HL-60 (cell line): ENCODE measurements at regions not wholly inside any gene's neighbourhood (a gene's known extent, or its start where the extent isn't known, plus 50 kb on each side); places are given as distances from the start of the nearest gene placed in this dataset.

ENCODE experiments used
- POLR2AphosphoS5 ChIP-seq: IDR thresholded peaks from 2 replicates; pipeline ENCODE4 v1.6.1; 2012; ENCODE audit warnings: low read depth
- TF ChIP-seq, protein P1 (sequence below): IDR thresholded peaks from one replicate; pipeline ENCODE4 v1.5.1; 2011; ENCODE audit warnings: low read length, control low read depth, inconsistent platforms; ENCODE audit not compliant: insufficient read depth

DNA sequence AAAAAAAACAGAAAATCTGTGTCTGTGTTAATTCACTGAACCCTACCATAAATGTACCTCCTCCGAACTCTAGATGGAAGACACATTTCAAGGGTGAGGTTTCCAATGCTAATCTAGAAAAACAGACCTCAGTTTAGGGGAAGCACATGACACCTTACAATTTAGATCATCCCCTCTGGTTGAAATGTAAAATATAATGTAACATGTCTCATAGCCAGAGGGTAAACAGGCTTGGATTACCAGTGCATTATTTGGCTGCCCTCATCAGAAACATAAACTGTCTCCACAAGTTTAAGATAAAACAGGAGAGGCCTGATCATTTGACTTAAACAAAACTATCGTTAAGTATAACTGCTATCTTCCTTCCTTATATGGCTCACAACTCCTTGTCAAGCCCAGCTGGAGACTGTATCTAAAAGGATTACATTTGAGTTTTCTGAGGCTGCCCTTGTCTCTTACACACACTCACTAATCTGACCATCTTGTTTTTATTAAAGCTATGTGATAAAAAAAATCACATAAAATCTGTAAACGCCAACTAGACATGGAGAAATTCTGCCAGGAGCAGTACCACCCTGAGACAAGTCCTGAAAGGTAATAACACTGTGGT, 105.7 kb downstream of the LURAP1L start:
- TF ChIP-seq, protein P1, sequence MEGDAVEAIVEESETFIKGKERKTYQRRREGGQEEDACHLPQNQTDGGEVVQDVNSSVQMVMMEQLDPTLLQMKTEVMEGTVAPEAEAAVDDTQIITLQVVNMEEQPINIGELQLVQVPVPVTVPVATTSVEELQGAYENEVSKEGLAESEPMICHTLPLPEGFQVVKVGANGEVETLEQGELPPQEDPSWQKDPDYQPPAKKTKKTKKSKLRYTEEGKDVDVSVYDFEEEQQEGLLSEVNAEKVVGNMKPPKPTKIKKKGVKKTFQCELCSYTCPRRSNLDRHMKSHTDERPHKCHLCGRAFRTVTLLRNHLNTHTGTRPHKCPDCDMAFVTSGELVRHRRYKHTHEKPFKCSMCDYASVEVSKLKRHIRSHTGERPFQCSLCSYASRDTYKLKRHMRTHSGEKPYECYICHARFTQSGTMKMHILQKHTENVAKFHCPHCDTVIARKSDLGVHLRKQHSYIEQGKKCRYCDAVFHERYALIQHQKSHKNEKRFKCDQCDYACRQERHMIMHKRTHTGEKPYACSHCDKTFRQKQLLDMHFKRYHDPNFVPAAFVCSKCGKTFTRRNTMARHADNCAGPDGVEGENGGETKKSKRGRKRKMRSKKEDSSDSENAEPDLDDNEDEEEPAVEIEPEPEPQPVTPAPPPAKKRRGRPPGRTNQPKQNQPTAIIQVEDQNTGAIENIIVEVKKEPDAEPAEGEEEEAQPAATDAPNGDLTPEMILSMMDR, result no peak
- TF ChIP-seq POLR2AphosphoS5, result no peak
